GM12878 (cell line): ENCODE measurements at regions not wholly inside any gene's neighbourhood (a gene's known extent, or its start where the extent isn't known, plus 50 kb on each side); places are given as distances from the start of the nearest gene placed in this dataset.

Source experiments
- ATAC-seq: fragments of 200-7000 bp; cut with Tn5 transposase; 3 replicates; pipeline ENCODE4 v1.9.1; 2020; ENCODE audit warnings: mild to moderate bottlenecking, moderate library complexity
- BruUV-seq: library from RNA; stranded (reverse); fragments of 400-500 nt; replicated peaks from 2 replicates; lab custom pipeline; 2021; lab: Mats Ljungman, UMichigan
- CTCF ChIA-PET: fragments of 300-600 bp; sonication (Branson Sonifier 250); formaldehyde crosslinking; extraction: SDS; loops from one replicate; lab custom pipeline; 2021; ENCODE audit warnings: inconsistent platforms; lab: Yijun Ruan, JAX
- POLR2A ChIA-PET: fragments of 350-600 bp; formaldehyde crosslinking; extraction: SDS; loops from one replicate; lab custom pipeline; 2021; ENCODE audit warnings: inconsistent platforms; lab: Charles Lee
- RAD21 ChIA-PET: fragments of 300-600 bp; sonication (Branson Sonifier 250); formaldehyde crosslinking; loops from one replicate; lab custom pipeline; 2023; ENCODE audit warnings: antibody characterized with exemption; ENCODE audit not compliant: unreplicated experiment; lab: Charles Lee
- SMC1A ChIA-PET: fragments of 300-600 bp; sonication (Branson Sonifier 250); formaldehyde crosslinking; loops from one replicate; lab custom pipeline; 2023; ENCODE audit not compliant: unreplicated experiment, uncharacterized antibody; lab: Charles Lee
- DNase-seq: peaks from one replicate; pipeline ENCODE4 v3.0.0-alpha.2; 2011; ENCODE audit warnings: low read depth, low spot score
- FAIRE-seq: peaks from 3 replicates; lab custom pipeline; 2011; peaks lifted over from hg19 to GRCh38; lab: Jason Lieb, UNC
- H2AFZ ChIP-seq: 2 replicates; pipeline ENCODE4 v1.6.0; 2011; ENCODE audit warnings: low read depth, low read length, control low read depth; ENCODE audit not compliant: control insufficient read depth
- H3K27ac ChIP-seq: 2 replicates; pipeline ENCODE4 v1.5.1; 2011; ENCODE audit warnings: control low read depth; ENCODE audit not compliant: control insufficient read depth, insufficient read depth
- H3K27me3 ChIP-seq, 2 experiments: replicated peaks in 1 of 2; 2 replicates each; pipeline versions ENCODE4 v1.6.0 to v1.6.1; 2011; ENCODE audit warnings: low read length in 1 of 2; ENCODE audit not compliant: control insufficient read depth in 2 of 2, insufficient read depth in 2 of 2
- H3K36me3 ChIP-seq, 2 experiments: 2 replicates each; pipeline ENCODE4 v1.5.1; 2011; ENCODE audit warnings: low read length in 1 of 2; ENCODE audit not compliant: control insufficient read depth in 2 of 2, insufficient read depth in 2 of 2
- H3K4me1 ChIP-seq: 2 replicates; pipeline ENCODE4 v1.6.1; 2011; ENCODE audit warnings: mild to moderate bottlenecking, low read length, moderate library complexity, mixed read lengths; ENCODE audit not compliant: control insufficient read depth, insufficient read depth
- H3K4me2 ChIP-seq: 2 replicates; pipeline ENCODE4 v1.6.0; 2011; ENCODE audit warnings: control low read depth; ENCODE audit not compliant: control insufficient read depth, insufficient read depth
- H3K4me3 ChIP-seq: fragments of 200-600 bp; sonication (generic); 2 replicates; pipeline ENCODE4 v1.5.1; 2016
- H3K79me2 ChIP-seq: 2 replicates; pipeline ENCODE4 v1.6.0; 2011; ENCODE audit warnings: low read length; ENCODE audit not compliant: control insufficient read depth, insufficient read depth
- H3K9ac ChIP-seq: 2 replicates; pipeline ENCODE4 v1.8.0; 2011; ENCODE audit warnings: low read length, control low read depth, mixed read lengths; ENCODE audit not compliant: control insufficient read depth, insufficient read depth
- H3K9me3 ChIP-seq: replicated peaks from 3 replicates; pipeline ENCODE4 v1.5.1; 2011; ENCODE audit warnings: mild to moderate bottlenecking, low read length; ENCODE audit not compliant: control insufficient read depth, insufficient read depth
- H4K20me1 ChIP-seq: 2 replicates; pipeline ENCODE4 v1.6.0; 2011; ENCODE audit not compliant: control insufficient read depth, insufficient read depth
- MYB ChIP-seq: fragments of 150-350 bp; IDR thresholded peaks from 2 replicates; pipeline ENCODE4 v1.6.1; 2014; ENCODE audit warnings: mild to moderate bottlenecking, low read depth, low read length, borderline replicate concordance
- RCOR1 ChIP-seq: conservative IDR thresholded peaks from 2 replicates; pipeline ENCODE4 v1.6.1; 2012; ENCODE audit warnings: low read depth, low read length, improper control_type of control experiment
- SPI1 ChIP-seq: IDR thresholded peaks from 2 replicates; pipeline ENCODE4 v1.6.1; 2011; ENCODE audit warnings: low read depth, mild to moderate bottlenecking, low read length, moderate library complexity, borderline replicate concordance; ENCODE audit not compliant: insufficient read depth
- TARDBP ChIP-seq: IDR thresholded peaks from 2 replicates; pipeline ENCODE4 v1.6.1; 2016; ENCODE audit warnings: borderline replicate concordance
- ZNF384 ChIP-seq: IDR thresholded peaks from 2 replicates; pipeline ENCODE4 v1.6.1; 2012; ENCODE audit warnings: low read depth, mild to moderate bottlenecking, low read length, improper control_type of control experiment, borderline replicate concordance
- in situ Hi-C: fragments of 300-500 bp; cut with MboI; formaldehyde crosslinking; loops from 9 replicates; pipeline ENCODE4 v1.14.3; 2018; ENCODE audit warnings: mixed read lengths
- intact Hi-C: fragments of 100-400 bp; cut with micrococcal nuclease; formaldehyde crosslinking; loops from one replicate; pipeline ENCODE4 v1.14.2; 2022; ENCODE audit not compliant: unreplicated experiment
- TF ChIP-seq, protein P1 (sequence below): IDR thresholded peaks from 2 replicates; pipeline ENCODE4 v1.6.1; 2011; ENCODE audit warnings: low read depth, mild to moderate bottlenecking, low read length, moderate library complexity, borderline replicate concordance; ENCODE audit errors: extremely low read depth
- TF ChIP-seq, protein P2 (sequence below): fragments of 450-650 bp; conservative IDR thresholded peaks from 2 replicates; pipeline ENCODE4 v1.6.1; 2017; ENCODE audit warnings: mild to moderate bottlenecking, moderate library complexity
- TF ChIP-seq, protein P3 (sequence below): fragments of 450-650 bp; IDR thresholded peaks from 2 replicates; pipeline ENCODE4 v1.6.1; 2017; ENCODE audit warnings: mild to moderate bottlenecking, moderate library complexity

GRCh38 chr1:99497690-99498089, 148.2 kb upstream of the PALMD start (continued):
- TF ChIP-seq, protein P1, sequence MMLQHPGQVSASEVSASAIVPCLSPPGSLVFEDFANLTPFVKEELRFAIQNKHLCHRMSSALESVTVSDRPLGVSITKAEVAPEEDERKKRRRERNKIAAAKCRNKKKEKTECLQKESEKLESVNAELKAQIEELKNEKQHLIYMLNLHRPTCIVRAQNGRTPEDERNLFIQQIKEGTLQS: no peak
- TF ChIP-seq TARDBP: no peak
- TF ChIP-seq, protein P2, sequence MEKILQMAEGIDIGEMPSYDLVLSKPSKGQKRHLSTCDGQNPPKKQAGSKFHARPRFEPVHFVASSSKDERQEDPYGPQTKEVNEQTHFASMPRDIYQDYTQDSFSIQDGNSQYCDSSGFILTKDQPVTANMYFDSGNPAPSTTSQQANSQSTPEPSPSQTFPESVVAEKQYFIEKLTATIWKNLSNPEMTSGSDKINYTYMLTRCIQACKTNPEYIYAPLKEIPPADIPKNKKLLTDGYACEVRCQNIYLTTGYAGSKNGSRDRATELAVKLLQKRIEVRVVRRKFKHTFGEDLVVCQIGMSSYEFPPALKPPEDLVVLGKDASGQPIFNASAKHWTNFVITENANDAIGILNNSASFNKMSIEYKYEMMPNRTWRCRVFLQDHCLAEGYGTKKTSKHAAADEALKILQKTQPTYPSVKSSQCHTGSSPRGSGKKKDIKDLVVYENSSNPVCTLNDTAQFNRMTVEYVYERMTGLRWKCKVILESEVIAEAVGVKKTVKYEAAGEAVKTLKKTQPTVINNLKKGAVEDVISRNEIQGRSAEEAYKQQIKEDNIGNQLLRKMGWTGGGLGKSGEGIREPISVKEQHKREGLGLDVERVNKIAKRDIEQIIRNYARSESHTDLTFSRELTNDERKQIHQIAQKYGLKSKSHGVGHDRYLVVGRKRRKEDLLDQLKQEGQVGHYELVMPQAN: no peak
- no peak for TF ChIP-seq RCOR1
- TF ChIP-seq MYB: no peak

- DNase-seq (no peak), FAIRE-seq (no peak)
- Histone ChIP-seq H3K4me1 (no peaks in the 10 kb centered on the region), H3K9ac (no peak overlapping the region)
- BruUV-seq: no TSS peak
- CTCF ChIA-PET: interaction anchor here (0.7 to 0.9 kb wide), 3 partner anchors 22 to 184 kb away, joined by 3 to 4 read pairs (median 3); no protein-coding TSS in a partner anchor
- TF ChIP-seq ZNF384: no peak
- TF ChIP-seq, protein P3, sequence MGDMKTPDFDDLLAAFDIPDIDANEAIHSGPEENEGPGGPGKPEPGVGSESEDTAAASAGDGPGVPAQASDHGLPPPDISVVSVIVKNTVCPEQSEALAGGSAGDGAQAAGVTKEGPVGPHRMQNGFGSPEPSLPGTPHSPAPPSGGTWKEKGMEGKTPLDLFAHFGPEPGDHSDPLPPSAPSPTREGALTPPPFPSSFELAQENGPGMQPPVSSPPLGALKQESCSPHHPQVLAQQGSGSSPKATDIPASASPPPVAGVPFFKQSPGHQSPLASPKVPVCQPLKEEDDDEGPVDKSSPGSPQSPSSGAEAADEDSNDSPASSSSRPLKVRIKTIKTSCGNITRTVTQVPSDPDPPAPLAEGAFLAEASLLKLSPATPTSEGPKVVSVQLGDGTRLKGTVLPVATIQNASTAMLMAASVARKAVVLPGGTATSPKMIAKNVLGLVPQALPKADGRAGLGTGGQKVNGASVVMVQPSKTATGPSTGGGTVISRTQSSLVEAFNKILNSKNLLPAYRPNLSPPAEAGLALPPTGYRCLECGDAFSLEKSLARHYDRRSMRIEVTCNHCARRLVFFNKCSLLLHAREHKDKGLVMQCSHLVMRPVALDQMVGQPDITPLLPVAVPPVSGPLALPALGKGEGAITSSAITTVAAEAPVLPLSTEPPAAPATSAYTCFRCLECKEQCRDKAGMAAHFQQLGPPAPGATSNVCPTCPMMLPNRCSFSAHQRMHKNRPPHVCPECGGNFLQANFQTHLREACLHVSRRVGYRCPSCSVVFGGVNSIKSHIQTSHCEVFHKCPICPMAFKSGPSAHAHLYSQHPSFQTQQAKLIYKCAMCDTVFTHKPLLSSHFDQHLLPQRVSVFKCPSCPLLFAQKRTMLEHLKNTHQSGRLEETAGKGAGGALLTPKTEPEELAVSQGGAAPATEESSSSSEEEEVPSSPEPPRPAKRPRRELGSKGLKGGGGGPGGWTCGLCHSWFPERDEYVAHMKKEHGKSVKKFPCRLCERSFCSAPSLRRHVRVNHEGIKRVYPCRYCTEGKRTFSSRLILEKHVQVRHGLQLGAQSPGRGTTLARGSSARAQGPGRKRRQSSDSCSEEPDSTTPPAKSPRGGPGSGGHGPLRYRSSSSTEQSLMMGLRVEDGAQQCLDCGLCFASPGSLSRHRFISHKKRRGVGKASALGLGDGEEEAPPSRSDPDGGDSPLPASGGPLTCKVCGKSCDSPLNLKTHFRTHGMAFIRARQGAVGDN: no peak
- no peak for TF ChIP-seq TARDBP
- no peak for TF ChIP-seq SPI1
- TF ChIP-seq, all 136 proteins: peak for 0
- Histone ChIP-seq H3K4me3 (no peak overlapping the region), H4K20me1 (no peaks in the 10 kb centered on the region), H3K4me2 (no peak overlapping the region), H3K27me3 (no peaks in the 10 kb centered on the region), H3K79me2 (no peaks in the 10 kb centered on the region), H3K27ac (no peak overlapping the region), H2AFZ (no peak overlapping the region), H3K36me3 (no peaks in the 10 kb centered on the region), H3K9me3 (no peaks in the 10 kb centered on the region)
- ATAC-seq: no peak
- ChIA-PET SMC1A (no interaction called here), RAD21 (no interaction called here), POLR2A (no interaction called here)
- in situ Hi-C loops (no loop called here), intact Hi-C loops (no loop called here)
Observed at GRCh38 chr1:99500541-99500940, 145.4 kb upstream of the PALMD start.
